ENCODE measurements at regions not wholly inside any gene's neighbourhood (a gene's known extent, or its start where the extent isn't known, plus 50 kb on each side); places are given as distances from the start of the nearest gene placed in this dataset.

- no peak for TF ChIP-seq POLR2AphosphoS5 (IDR thresholded peaks at IDR 0.05; ENCODE audit: low read depth, low read length)
- DNase-seq (ENCODE audit: insufficient read length, low spot score): no peak
- FAIRE-seq: no peak
Measured at GRCh38 chr6:191487-192312, 100.6 kb upstream of the DUSP22 start.

GRCh38 chr6:192313-192664 lies 100.0 kb upstream of the DUSP22 start:
- DNase-seq (ENCODE audit: insufficient read length, low spot score): no peak
- no peak for FAIRE-seq
- TF ChIP-seq TAF1 (IDR thresholded peaks at IDR 0.05; ENCODE audit: low read depth, low read length): no peak
- TF ChIP-seq SPI1 (IDR thresholded peaks at IDR 0.05; ENCODE audit: low read depth, low read length): no peak
- TF ChIP-seq POU2F2 (IDR thresholded peaks at IDR 0.05; ENCODE audit: low read depth, low read length): no peak

- TF ChIP-seq POU2F2 (IDR thresholded peaks at IDR 0.05; ENCODE audit: low read depth, low read length) (0 out of 2 replicates have a peak, but pooled peaks have one; percentile 15), PAX5 (IDR thresholded peaks at IDR 0.05; ENCODE audit: insufficient read depth, low read length, severe bottlenecking) (no peak)
- FAIRE-seq (peak; percentile 98), DNase-seq (ENCODE audit: insufficient read length, low spot score) (no peak)
Measured at GRCh38 chr6:193180-193579, 99.1 kb upstream of the DUSP22 start.

GRCh38 chr6:193773-194310 lies 98.4 kb upstream of the DUSP22 start:
- TF ChIP-seq SPI1 (IDR thresholded peaks at IDR 0.05; ENCODE audit: low read depth, low read length) (no peak), POU2F2 (IDR thresholded peaks at IDR 0.05; ENCODE audit: low read depth, low read length) (peak; percentile 84), POLR2A (IDR thresholded peaks at IDR 0.05; ENCODE audit: low read depth, low read length) (no peak), POLR2AphosphoS5 (IDR thresholded peaks at IDR 0.05; ENCODE audit: low read depth, low read length) (no peak), PAX5 (IDR thresholded peaks at IDR 0.05; ENCODE audit: insufficient read depth, low read length, severe bottlenecking) (peak; percentile 9), TAF1 (IDR thresholded peaks at IDR 0.05; ENCODE audit: low read depth, low read length) (no peak)
- DNase-seq (ENCODE audit: insufficient read length, low spot score) (no peak), FAIRE-seq (peak; percentile 20)

GRCh38 chr6:195861-196360 lies 96.4 kb upstream of the DUSP22 start:
- TF ChIP-seq POLR2A (IDR thresholded peaks at IDR 0.05; ENCODE audit: low read depth, low read length) (no peak), POLR2AphosphoS5 (IDR thresholded peaks at IDR 0.05; ENCODE audit: low read depth, low read length) (no peak), PAX5 (IDR thresholded peaks at IDR 0.05; ENCODE audit: insufficient read depth, low read length, severe bottlenecking) (no peak), SPI1 (IDR thresholded peaks at IDR 0.05; ENCODE audit: low read depth, low read length) (no peak), TAF1 (IDR thresholded peaks at IDR 0.05; ENCODE audit: low read depth, low read length) (no peak), POU2F2 (IDR thresholded peaks at IDR 0.05; ENCODE audit: low read depth, low read length) (no peak)
- DNase-seq (ENCODE audit: insufficient read length, low spot score): no peak
- FAIRE-seq: peak; percentile 59

GRCh38 chr6:196543-196942 lies 95.7 kb upstream of the DUSP22 start:
- DNase-seq (ENCODE audit: insufficient read length, low spot score) (no peak), FAIRE-seq (no peak)
- no peak for TF ChIP-seq SPI1 (IDR thresholded peaks at IDR 0.05; ENCODE audit: low read depth, low read length)
- no peak for TF ChIP-seq PAX5 (IDR thresholded peaks at IDR 0.05; ENCODE audit: insufficient read depth, low read length, severe bottlenecking)
- no peak for TF ChIP-seq POLR2A (IDR thresholded peaks at IDR 0.05; ENCODE audit: low read depth, low read length)
- TF ChIP-seq TAF1 (IDR thresholded peaks at IDR 0.05; ENCODE audit: low read depth, low read length): no peak
- TF ChIP-seq POU2F2 (IDR thresholded peaks at IDR 0.05; ENCODE audit: low read depth, low read length): no peak
- no peak for TF ChIP-seq POLR2AphosphoS5 (IDR thresholded peaks at IDR 0.05; ENCODE audit: low read depth, low read length)

- TF ChIP-seq POLR2A (IDR thresholded peaks at IDR 0.05; ENCODE audit: low read depth, low read length): no peak
- DNase-seq (ENCODE audit: insufficient read length, low spot score): no peak
- FAIRE-seq: no peak
Measured at GRCh38 chr6:203661-204060, 88.6 kb upstream of the DUSP22 start.

- TF ChIP-seq POU2F2 (IDR thresholded peaks at IDR 0.05; ENCODE audit: low read depth, low read length) (no peak), PAX5 (IDR thresholded peaks at IDR 0.05; ENCODE audit: insufficient read depth, low read length, severe bottlenecking) (no peak), SPI1 (IDR thresholded peaks at IDR 0.05; ENCODE audit: low read depth, low read length) (no peak), POLR2A (IDR thresholded peaks at IDR 0.05; ENCODE audit: low read depth, low read length) (no peak), POLR2AphosphoS5 (IDR thresholded peaks at IDR 0.05; ENCODE audit: low read depth, low read length) (no peak), TAF1 (IDR thresholded peaks at IDR 0.05; ENCODE audit: low read depth, low read length) (no peak)
- FAIRE-seq (no peak), DNase-seq (ENCODE audit: insufficient read length, low spot score) (no peak)
Measured at GRCh38 chr6:206264-206663, 86.0 kb upstream of the DUSP22 start.

GRCh38 chr6:208364-208763 lies 83.9 kb upstream of the DUSP22 start:
- FAIRE-seq: peak; percentile 76
- TF ChIP-seq POLR2AphosphoS5 (IDR thresholded peaks at IDR 0.05; ENCODE audit: low read depth, low read length) (no peak), SPI1 (IDR thresholded peaks at IDR 0.05; ENCODE audit: low read depth, low read length) (no peak), TAF1 (IDR thresholded peaks at IDR 0.05; ENCODE audit: low read depth, low read length) (no peak), POLR2A (IDR thresholded peaks at IDR 0.05; ENCODE audit: low read depth, low read length) (no peak), PAX5 (IDR thresholded peaks at IDR 0.05; ENCODE audit: insufficient read depth, low read length, severe bottlenecking) (no peak)
- no peak for DNase-seq (ENCODE audit: insufficient read length, low spot score)

GRCh38 chr6:208938-209337 lies 83.3 kb upstream of the DUSP22 start:
- TF ChIP-seq POLR2A (IDR thresholded peaks at IDR 0.05; ENCODE audit: low read depth, low read length): no peak
- peak; percentile 47; the same call in 1 of the 2 replicates for TF ChIP-seq SPI1 (IDR thresholded peaks at IDR 0.05; ENCODE audit: low read depth, low read length)
- FAIRE-seq (no peak), DNase-seq (ENCODE audit: insufficient read length, low spot score) (no peak)

All from GM12891 (cell line).